ENCODE measurements at regions not wholly inside any gene's neighbourhood (a gene's known extent, or its start where the extent isn't known, plus 50 kb on each side); places are given as distances from the start of the nearest gene placed in this dataset.

- no peak for TF ChIP-seq POLR2A (IDR thresholded peaks at IDR 0.05; ENCODE audit: low read depth)
- TF ChIP-seq, protein P1, sequence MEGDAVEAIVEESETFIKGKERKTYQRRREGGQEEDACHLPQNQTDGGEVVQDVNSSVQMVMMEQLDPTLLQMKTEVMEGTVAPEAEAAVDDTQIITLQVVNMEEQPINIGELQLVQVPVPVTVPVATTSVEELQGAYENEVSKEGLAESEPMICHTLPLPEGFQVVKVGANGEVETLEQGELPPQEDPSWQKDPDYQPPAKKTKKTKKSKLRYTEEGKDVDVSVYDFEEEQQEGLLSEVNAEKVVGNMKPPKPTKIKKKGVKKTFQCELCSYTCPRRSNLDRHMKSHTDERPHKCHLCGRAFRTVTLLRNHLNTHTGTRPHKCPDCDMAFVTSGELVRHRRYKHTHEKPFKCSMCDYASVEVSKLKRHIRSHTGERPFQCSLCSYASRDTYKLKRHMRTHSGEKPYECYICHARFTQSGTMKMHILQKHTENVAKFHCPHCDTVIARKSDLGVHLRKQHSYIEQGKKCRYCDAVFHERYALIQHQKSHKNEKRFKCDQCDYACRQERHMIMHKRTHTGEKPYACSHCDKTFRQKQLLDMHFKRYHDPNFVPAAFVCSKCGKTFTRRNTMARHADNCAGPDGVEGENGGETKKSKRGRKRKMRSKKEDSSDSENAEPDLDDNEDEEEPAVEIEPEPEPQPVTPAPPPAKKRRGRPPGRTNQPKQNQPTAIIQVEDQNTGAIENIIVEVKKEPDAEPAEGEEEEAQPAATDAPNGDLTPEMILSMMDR (IDR thresholded peaks at IDR 0.05): no peak
- no peak for TF ChIP-seq POLR2AphosphoS5 (IDR thresholded peaks at IDR 0.05)
Measured at GRCh38 chr13:24043590-24044350, 116.8 kb upstream of the SPATA13 start.

Measured in esophagus muscularis mucosa (tissue), 3 donors.